ENCODE measurements at regions not wholly inside any gene's neighbourhood (a gene's known extent, or its start where the extent isn't known, plus 50 kb on each side); places are given as distances from the start of the nearest gene placed in this dataset.
A peak's percentile ranks its signal among the peaks of the same experiment; 100 is the strongest.

DNA sequence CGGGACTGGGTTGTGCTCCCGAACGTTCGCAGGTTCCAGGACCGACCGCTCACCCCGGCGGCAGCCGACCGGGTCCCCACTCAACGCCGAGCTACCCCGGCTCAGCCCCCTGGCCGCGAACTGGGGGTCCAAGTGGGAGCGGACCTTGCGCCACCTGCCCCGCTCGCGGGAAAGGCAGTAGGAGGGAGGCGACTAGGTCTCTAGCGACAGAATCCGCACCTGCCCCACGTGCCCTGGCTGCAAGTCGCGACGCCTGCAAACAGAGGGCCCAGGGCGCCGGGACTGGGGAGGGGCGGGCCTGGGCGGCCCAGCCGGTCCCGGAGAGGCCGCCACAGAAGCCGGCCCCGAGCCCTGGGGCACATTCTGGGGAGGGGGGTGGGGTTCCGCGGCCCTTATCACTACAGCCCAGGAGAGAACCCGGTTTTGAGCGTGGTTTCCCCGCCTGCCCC, 239.2 kb upstream of the CPNE8 start:
- DNase-seq: peak in 3 of 6 donors; percentile 22 to 71 (median 55)
- no peaks in the 10 kb centered on the region for H3K36me3 ChIP-seq
- 21 to 30% methylated on average over 40 to 41 of the region's 41 CpGs for WGBS, 2 donors
- no peaks in the 10 kb centered on the region for H3K27me3 ChIP-seq
- no peaks in the 10 kb centered on the region for H3K4me1 ChIP-seq
- peak in 3 of 4 donors; percentile 44 to 59 (median 47) for ATAC-seq
- no peak for TF ChIP-seq CTCF (IDR thresholded peaks at IDR 0.05)
- no peaks in the 10 kb centered on the region for H3K9me3 ChIP-seq
- peak overlapping the region in 3 of 4 donors; percentile 19 to 54 (median 23) for H3K4me3 ChIP-seq
- intact Hi-C loops (cut with DNase I): no loop called here
- FAIRE-seq: no peak
- H3K27ac ChIP-seq: no peak overlapping the region

GRCh38 chr12:39138268-39138667, 232.9 kb upstream of the CPNE8 start:
- 44 to 47% methylated on average over 4 of the region's 4 CpGs for WGBS, 2 donors
- H3K27me3 ChIP-seq: no peaks in the 10 kb centered on the region
- ATAC-seq: no peak
- H3K4me1 ChIP-seq: no peaks in the 10 kb centered on the region
- no peak overlapping the region for H3K27ac ChIP-seq
- no peak overlapping the region for H3K4me3 ChIP-seq
- no peaks in the 10 kb centered on the region for H3K36me3 ChIP-seq
- intact Hi-C loops (cut with DNase I): no loop called here
- FAIRE-seq: no peak
- no peak for TF ChIP-seq CTCF (IDR thresholded peaks at IDR 0.05)
- no peak for DNase-seq
- no peaks in the 10 kb centered on the region for H3K9me3 ChIP-seq

DNA sequence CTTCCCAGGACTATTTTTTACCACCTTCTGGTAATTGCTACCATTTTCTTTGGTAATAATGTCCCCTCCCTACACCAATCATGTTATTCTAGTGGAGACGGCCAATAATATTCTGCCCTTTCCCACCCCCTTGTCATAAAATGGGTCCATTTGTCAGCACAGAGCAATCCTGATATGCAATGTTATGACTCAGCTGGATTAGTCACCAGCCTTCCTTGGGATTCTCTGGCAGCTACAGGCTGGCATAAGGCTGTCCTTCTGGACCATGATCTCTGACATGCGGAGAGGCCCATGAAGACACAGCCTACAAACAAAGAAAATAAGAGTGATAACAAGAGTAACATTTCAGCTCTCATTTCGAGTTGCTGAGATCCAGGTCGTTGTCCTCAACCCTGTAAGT, 222.0 kb upstream of the CPNE8 start:
- H3K27me3 ChIP-seq: no peaks in the 10 kb centered on the region
- TF ChIP-seq CTCF (IDR thresholded peaks at IDR 0.05): no peak
- ATAC-seq (no peak), FAIRE-seq (no peak), DNase-seq (no peak)
- intact Hi-C loops (cut with DNase I): no loop called here
- H3K4me3 ChIP-seq: no peak overlapping the region
- no peaks in the 10 kb centered on the region for H3K9me3 ChIP-seq
- 57 to 74% methylated on average over 4 of the region's 4 CpGs for WGBS, 2 donors
- H3K4me1 ChIP-seq: no peaks in the 10 kb centered on the region
- H3K36me3 ChIP-seq: no peaks in the 10 kb centered on the region
- no peak overlapping the region for H3K27ac ChIP-seq

GRCh38 chr12:39125566-39125965, 220.2 kb upstream of the CPNE8 start:
- TF ChIP-seq CTCF (IDR thresholded peaks at IDR 0.05): no peak
- H3K36me3 ChIP-seq: no peaks in the 10 kb centered on the region
- no peaks in the 10 kb centered on the region for H3K9me3 ChIP-seq
- no peak for DNase-seq
- H3K27me3 ChIP-seq: no peaks in the 10 kb centered on the region
- no peak for FAIRE-seq
- no peak overlapping the region for H3K27ac ChIP-seq
- no peak overlapping the region for H3K4me3 ChIP-seq
- 11 to 21% methylated on average over 2 of the region's 2 CpGs for WGBS, 2 donors
- no peak for ATAC-seq
- H3K4me1 ChIP-seq: no peaks in the 10 kb centered on the region
- intact Hi-C loops (cut with DNase I): no loop called here

- TF ChIP-seq CTCF (IDR thresholded peaks at IDR 0.05): no peak
- H3K4me1 ChIP-seq: no peaks in the 10 kb centered on the region
- H3K36me3 ChIP-seq: no peaks in the 10 kb centered on the region
- ATAC-seq (no peak), FAIRE-seq (no peak), DNase-seq (no peak)
- 66 to 81% methylated on average over 6 of the region's 6 CpGs for WGBS, 2 donors
- H3K27ac ChIP-seq: no peak overlapping the region
- no peaks in the 10 kb centered on the region for H3K9me3 ChIP-seq
- intact Hi-C loops (cut with DNase I): no loop called here
- no peaks in the 10 kb centered on the region for H3K27me3 ChIP-seq
- no peak overlapping the region for H3K4me3 ChIP-seq
Measured at GRCh38 chr12:39124768-39125167, 219.4 kb upstream of the CPNE8 start.
